Fibroblast of lung (primary cell): ENCODE measurements at regions not wholly inside any gene's neighbourhood (a gene's known extent, or its start where the extent isn't known, plus 50 kb on each side); places are given as distances from the start of the nearest gene placed in this dataset.
A peak's percentile ranks its signal among the peaks of the same experiment; 100 is the strongest.

Source experiments
- DNase-seq, 2 donors: peaks; one replicate each; pipeline versions ENCODE4 v3.0.0 to v3.0.0-alpha.2; 2010; ENCODE audit warnings: low read depth in 2 of 2
- H2AFZ ChIP-seq: 2 replicates; pipeline ENCODE4 v1.5.1; 2012; ENCODE audit warnings: low read length, control low read depth, inconsistent platforms
- H3K27ac ChIP-seq: 2 replicates; pipeline ENCODE4 v1.5.1; 2011; ENCODE audit warnings: low read length, control low read depth; ENCODE audit not compliant: insufficient read depth
- H3K27me3 ChIP-seq: 2 replicates; pipeline ENCODE4 v1.5.1; 2011; ENCODE audit warnings: mild to moderate bottlenecking, low read length; ENCODE audit not compliant: control insufficient read depth, insufficient read depth
- H3K36me3 ChIP-seq: 2 replicates; pipeline ENCODE4 v1.5.1; 2011; ENCODE audit warnings: low read length; ENCODE audit not compliant: control insufficient read depth, insufficient read depth
- H3K4me1 ChIP-seq: 2 replicates; pipeline ENCODE4 v1.5.1; 2011; ENCODE audit warnings: low read length; ENCODE audit not compliant: control insufficient read depth, insufficient read depth; ENCODE audit errors: extremely low read depth
- H3K4me2 ChIP-seq: 2 replicates; pipeline ENCODE4 v1.5.1; 2011; ENCODE audit warnings: low read length, control low read depth; ENCODE audit not compliant: insufficient read depth; ENCODE audit errors: extremely low read depth
- H3K4me3 ChIP-seq, 4 experiments: fragments of 200-600 bp in 1 of 4; sonication (generic) in 1 of 4; replicated peaks in 1 of 4; 2 replicates each; pipeline ENCODE4 v1.5.1; 2011 to 2016; ENCODE audit warnings: low read length in 4 of 4, low read depth in 3 of 4, mild to moderate bottlenecking in 3 of 4, control low read depth in 2 of 4, inconsistent platforms in 1 of 4, mixed read lengths in 1 of 4; ENCODE audit not compliant: insufficient read depth in 1 of 4; ENCODE audit errors: control extremely low read depth in 1 of 4
- H3K79me2 ChIP-seq: 2 replicates; pipeline ENCODE4 v1.5.1; 2012; ENCODE audit warnings: mild to moderate bottlenecking, low read length, inconsistent platforms; ENCODE audit not compliant: control insufficient read depth, insufficient read depth
- H3K9ac ChIP-seq: 2 replicates; pipeline ENCODE4 v1.5.1; 2011; ENCODE audit warnings: mild to moderate bottlenecking, low read length, control low read depth; ENCODE audit not compliant: insufficient read depth
- H3K9me3 ChIP-seq: 2 replicates; pipeline ENCODE4 v1.5.1; 2012; ENCODE audit warnings: low read depth, low read length; ENCODE audit not compliant: control insufficient read depth, insufficient read depth
- H4K20me1 ChIP-seq: 2 replicates; pipeline ENCODE4 v1.5.1; 2011; ENCODE audit warnings: low read length; ENCODE audit not compliant: control insufficient read depth, insufficient read depth; ENCODE audit errors: extremely low read depth
- CTCF ChIP-seq, 2 donors: IDR thresholded peaks in 1 of 2; conservative IDR thresholded peaks in 1 of 2; 1 replicate in 1 of 2; 2 replicates in 1 of 2; pipeline ENCODE4 v1.5.1; 2011 to 2012; ENCODE audit warnings: low read length in 2 of 2, control low read depth in 1 of 2, inconsistent platforms in 1 of 2, low read depth in 1 of 2, mild to moderate bottlenecking in 1 of 2
- EZH2 ChIP-seq: IDR thresholded peaks from 2 replicates; pipeline ENCODE4 v1.5.1; 2012; ENCODE audit warnings: low read length, control low read depth, mild to moderate bottlenecking; ENCODE audit errors: missing control alignments

- Histone ChIP-seq H3K27ac (no peak overlapping the region), H3K4me3 (no peak overlapping the region), H3K79me2 (no peaks in the 10 kb centered on the region), H3K36me3 (no peaks in the 10 kb centered on the region), H3K9ac (no peak overlapping the region), H3K27me3 (no peaks in the 10 kb centered on the region), H3K4me1 (peaks cover 4% of the 10 kb centered on the region), H3K9me3 (no peaks in the 10 kb centered on the region), H3K4me2 (no peak overlapping the region), H4K20me1 (no peaks in the 10 kb centered on the region), H2AFZ (no peak overlapping the region)
- TF ChIP-seq EZH2 = no peak
- TF ChIP-seq CTCF (conservative IDR thresholded peaks at IDR 0.05 in 1 of 2, IDR thresholded peaks at IDR 0.05 in 1 of 2; ENCODE audit: low read depth in 1 of 2, low read length in 2 of 2) = no peak
- DNase-seq = peak in 1 of 2 donors; percentile 39
These were observed 187.7 kb upstream of the BMP2 start for GRCh38 chr20:6579824-6580223.

- Histone ChIP-seq H3K79me2 (no peaks in the 10 kb centered on the region), H3K27ac (no peak overlapping the region), H3K4me3 (no peak overlapping the region), H2AFZ (no peak overlapping the region), H3K27me3 (no peaks in the 10 kb centered on the region), H4K20me1 (no peaks in the 10 kb centered on the region), H3K4me2 (no peak overlapping the region), H3K9ac (no peak overlapping the region), H3K36me3 (no peaks in the 10 kb centered on the region), H3K9me3 (no peaks in the 10 kb centered on the region), H3K4me1 (peaks cover 4% of the 10 kb centered on the region)
- no peak for DNase-seq
- no peak for TF ChIP-seq EZH2
- TF ChIP-seq CTCF (conservative IDR thresholded peaks at IDR 0.05 in 1 of 2, IDR thresholded peaks at IDR 0.05 in 1 of 2; ENCODE audit: low read depth in 1 of 2, low read length in 2 of 2) = no peak
These were observed 188.1 kb upstream of the BMP2 start for GRCh38 chr20:6579417-6579816.

DNA sequence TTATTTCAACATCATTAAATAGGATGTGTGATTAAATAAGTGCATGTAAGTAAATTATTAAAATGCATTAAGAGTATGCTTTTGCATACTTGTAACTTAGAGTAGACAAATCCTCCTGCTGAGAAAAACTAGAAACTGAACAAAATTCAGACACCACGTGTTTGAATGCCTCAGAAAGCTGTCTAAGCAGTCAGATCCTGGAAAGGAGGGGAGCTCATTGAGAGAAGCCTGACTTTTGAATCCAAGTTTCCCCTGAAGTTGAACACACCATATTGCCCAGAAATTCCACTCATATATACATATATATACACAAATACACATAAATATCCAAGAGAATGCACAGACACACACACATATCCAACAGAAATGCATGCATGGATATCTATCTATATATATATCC lies 190.0 kb upstream of the BMP2 start:
- Histone ChIP-seq H3K4me1 (no peaks in the 10 kb centered on the region), H3K4me2 (no peak overlapping the region), H3K9ac (no peak overlapping the region), H3K27ac (no peak overlapping the region), H3K4me3 (no peak overlapping the region), H4K20me1 (no peaks in the 10 kb centered on the region), H3K36me3 (no peaks in the 10 kb centered on the region), H3K27me3 (no peaks in the 10 kb centered on the region), H3K9me3 (no peaks in the 10 kb centered on the region), H2AFZ (no peak overlapping the region), H3K79me2 (no peaks in the 10 kb centered on the region)
- no peak for DNase-seq
- TF ChIP-seq CTCF (conservative IDR thresholded peaks at IDR 0.05 in 1 of 2, IDR thresholded peaks at IDR 0.05 in 1 of 2; ENCODE audit: low read depth in 1 of 2, low read length in 2 of 2) = no peak
- TF ChIP-seq EZH2 = no peak
